Parathyroid adenoma (tissue), 2 donors: ENCODE measurements at regions not wholly inside any gene's neighbourhood (a gene's known extent, or its start where the extent isn't known, plus 50 kb on each side); places are given as distances from the start of the nearest gene placed in this dataset.

Experiments
- H2AFZ ChIP-seq: fragments of 300-600 bp; sonication (generic); one replicate; pipeline ENCODE4 v1.7.0; 2017; ENCODE audit warnings: antibody characterized with exemption, mild to moderate bottlenecking
- H3K27ac ChIP-seq: fragments of 300-600 bp; sonication (generic); one replicate; pipeline ENCODE4 v1.7.0; 2017
- H3K27me3 ChIP-seq: fragments of 300-600 bp; sonication (generic); one replicate; pipeline ENCODE4 v1.7.0; 2017; ENCODE audit warnings: low read length; ENCODE audit not compliant: control insufficient read depth, insufficient read depth
- H3K36me3 ChIP-seq: fragments of 300-600 bp; sonication (generic); one replicate; pipeline ENCODE4 v1.7.0; 2017; ENCODE audit warnings: low read length; ENCODE audit not compliant: control insufficient read depth, insufficient read depth
- H3K4me1 ChIP-seq: fragments of 300-600 bp; sonication (generic); one replicate; pipeline ENCODE4 v1.7.0; 2017; ENCODE audit warnings: control low read depth
- H3K4me2 ChIP-seq: fragments of 300-600 bp; sonication (generic); one replicate; pipeline ENCODE4 v1.7.0; 2017; ENCODE audit warnings: low read length
- H3K4me3 ChIP-seq: fragments of 300-600 bp; sonication (generic); one replicate; pipeline ENCODE4 v1.7.0; 2017; ENCODE audit warnings: low read depth, low read length
- H3K79me2 ChIP-seq: fragments of 300-600 bp; sonication (generic); one replicate; pipeline ENCODE4 v1.7.0; 2017; ENCODE audit warnings: control low read depth
- H3K9ac ChIP-seq: fragments of 300-600 bp; sonication (generic); one replicate; pipeline ENCODE4 v1.7.0; 2017; ENCODE audit warnings: mild to moderate bottlenecking
- H3K9me3 ChIP-seq: fragments of 300-600 bp; sonication (generic); one replicate; pipeline ENCODE4 v1.7.0; 2017; ENCODE audit warnings: low read length; ENCODE audit not compliant: control insufficient read depth
- CTCF ChIP-seq: fragments of 300-600 bp; sonication (generic); IDR thresholded peaks from one replicate; pipeline ENCODE4 v1.7.0; 2017; ENCODE audit warnings: antibody characterized with exemption, mild to moderate bottlenecking
- donor health status: primary hyperparathyroidism.

GRCh38 chr6:125370343-125370742 lies 68.6 kb upstream of the HDDC2 start:
- no peak overlapping the region for H2AFZ ChIP-seq
- no peaks in the 10 kb centered on the region for H3K9me3 ChIP-seq
- H3K4me3 ChIP-seq, result no peak overlapping the region
- H3K9ac ChIP-seq, result no peak overlapping the region
- no peaks in the 10 kb centered on the region for H3K36me3 ChIP-seq
- H3K4me2 ChIP-seq, result no peak overlapping the region
- H3K4me1 ChIP-seq, result no peaks in the 10 kb centered on the region
- no peak for TF ChIP-seq CTCF
- no peaks in the 10 kb centered on the region for H3K79me2 ChIP-seq
- no peak overlapping the region for H3K27ac ChIP-seq
- no peaks in the 10 kb centered on the region for H3K27me3 ChIP-seq

GRCh38 chr6:125375013-125375412 lies 73.2 kb upstream of the HDDC2 start:
- no peak for TF ChIP-seq CTCF
- H3K4me3 ChIP-seq, result no peak overlapping the region
- H3K27me3 ChIP-seq, result no peaks in the 10 kb centered on the region
- no peak overlapping the region for H3K4me2 ChIP-seq
- no peaks in the 10 kb centered on the region for H3K9me3 ChIP-seq
- H3K27ac ChIP-seq, result no peak overlapping the region
- H3K9ac ChIP-seq, result no peak overlapping the region
- no peaks in the 10 kb centered on the region for H3K79me2 ChIP-seq
- no peaks in the 10 kb centered on the region for H3K36me3 ChIP-seq
- no peak overlapping the region for H2AFZ ChIP-seq
- H3K4me1 ChIP-seq, result no peaks in the 10 kb centered on the region

- H3K27ac ChIP-seq, result no peak overlapping the region
- no peaks in the 10 kb centered on the region for H3K4me1 ChIP-seq
- no peaks in the 10 kb centered on the region for H3K36me3 ChIP-seq
- no peak overlapping the region for H3K4me3 ChIP-seq
- no peaks in the 10 kb centered on the region for H3K79me2 ChIP-seq
- H3K9me3 ChIP-seq, result no peaks in the 10 kb centered on the region
- H3K27me3 ChIP-seq, result no peaks in the 10 kb centered on the region
- H3K4me2 ChIP-seq, result no peak overlapping the region
- no peak overlapping the region for H2AFZ ChIP-seq
- H3K9ac ChIP-seq, result no peak overlapping the region
- no peak for TF ChIP-seq CTCF
Measured at GRCh38 chr6:125375821-125376220, 74.1 kb upstream of the HDDC2 start.

GRCh38 chr6:125377621-125378020 lies 75.9 kb upstream of the HDDC2 start:
- no peak for TF ChIP-seq CTCF
- Histone ChIP-seq H3K4me2 (no peak overlapping the region), H2AFZ (no peak overlapping the region), H3K9ac (no peak overlapping the region), H3K27ac (no peak overlapping the region), H3K36me3 (no peaks in the 10 kb centered on the region), H3K27me3 (no peaks in the 10 kb centered on the region), H3K79me2 (no peaks in the 10 kb centered on the region), H3K9me3 (no peaks in the 10 kb centered on the region), H3K4me3 (no peak overlapping the region), H3K4me1 (no peaks in the 10 kb centered on the region)

GRCh38 chr6:125379174-125379573 lies 77.4 kb upstream of the HDDC2 start:
- TF ChIP-seq CTCF, result no peak
- H3K4me2 ChIP-seq, result no peak overlapping the region
- no peak overlapping the region for H3K27ac ChIP-seq
- no peak overlapping the region for H2AFZ ChIP-seq
- H3K27me3 ChIP-seq, result no peaks in the 10 kb centered on the region
- H3K4me3 ChIP-seq, result no peak overlapping the region
- H3K9me3 ChIP-seq, result no peaks in the 10 kb centered on the region
- no peaks in the 10 kb centered on the region for H3K79me2 ChIP-seq
- H3K4me1 ChIP-seq, result no peaks in the 10 kb centered on the region
- no peaks in the 10 kb centered on the region for H3K36me3 ChIP-seq
- H3K9ac ChIP-seq, result no peak overlapping the region
